ENCODE measurements at regions not wholly inside any gene's neighbourhood (a gene's known extent, or its start where the extent isn't known, plus 50 kb on each side); places are given as distances from the start of the nearest gene placed in this dataset.

DNA sequence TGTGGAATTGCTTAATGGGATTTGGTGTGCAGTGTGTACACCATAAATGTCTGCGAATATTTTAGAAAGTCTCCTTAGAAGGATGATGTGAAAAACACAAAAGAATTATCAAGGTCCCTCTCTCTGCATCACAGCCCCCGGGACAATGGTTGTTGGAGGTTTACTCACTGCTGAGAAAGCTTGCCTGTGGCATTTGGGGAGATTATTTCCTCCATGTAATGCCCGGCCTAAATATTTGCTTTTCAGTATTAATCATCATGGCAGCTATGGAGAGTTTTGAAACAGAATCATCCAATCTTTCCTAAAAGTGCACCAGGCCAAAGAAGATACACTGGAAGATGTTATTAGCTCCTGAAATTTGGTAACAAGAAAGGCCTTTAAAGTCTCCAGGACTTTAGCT, 113.8 kb upstream of the ADCY1 start:
- TF ChIP-seq, protein P1, sequence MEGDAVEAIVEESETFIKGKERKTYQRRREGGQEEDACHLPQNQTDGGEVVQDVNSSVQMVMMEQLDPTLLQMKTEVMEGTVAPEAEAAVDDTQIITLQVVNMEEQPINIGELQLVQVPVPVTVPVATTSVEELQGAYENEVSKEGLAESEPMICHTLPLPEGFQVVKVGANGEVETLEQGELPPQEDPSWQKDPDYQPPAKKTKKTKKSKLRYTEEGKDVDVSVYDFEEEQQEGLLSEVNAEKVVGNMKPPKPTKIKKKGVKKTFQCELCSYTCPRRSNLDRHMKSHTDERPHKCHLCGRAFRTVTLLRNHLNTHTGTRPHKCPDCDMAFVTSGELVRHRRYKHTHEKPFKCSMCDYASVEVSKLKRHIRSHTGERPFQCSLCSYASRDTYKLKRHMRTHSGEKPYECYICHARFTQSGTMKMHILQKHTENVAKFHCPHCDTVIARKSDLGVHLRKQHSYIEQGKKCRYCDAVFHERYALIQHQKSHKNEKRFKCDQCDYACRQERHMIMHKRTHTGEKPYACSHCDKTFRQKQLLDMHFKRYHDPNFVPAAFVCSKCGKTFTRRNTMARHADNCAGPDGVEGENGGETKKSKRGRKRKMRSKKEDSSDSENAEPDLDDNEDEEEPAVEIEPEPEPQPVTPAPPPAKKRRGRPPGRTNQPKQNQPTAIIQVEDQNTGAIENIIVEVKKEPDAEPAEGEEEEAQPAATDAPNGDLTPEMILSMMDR (optimal IDR thresholded peaks at IDR 0.05 in 1 of 3, IDR thresholded peaks at IDR 0.05 in 1 of 3, conservative IDR thresholded peaks at IDR 0.05 in 1 of 3; ENCODE audit: extremely low read depth in 1 of 3, insufficient read depth in 2 of 3, low read length in 3 of 3) = no peak
- no peak for TF ChIP-seq EZH2 (IDR thresholded peaks at IDR 0.05; ENCODE audit: low read length)

All from keratinocyte (primary cell).